HG03342 (cell line): ENCODE measurements at regions not wholly inside any gene's neighbourhood (a gene's known extent, or its start where the extent isn't known, plus 50 kb on each side); places are given as distances from the start of the nearest gene placed in this dataset.
"Not testable (repeated sequence)": the region's sequence is repeated elsewhere in the genome, so short reads cannot be mapped to it uniquely, and the experiment has no call there.

Experiments
- ATAC-seq: cut with Tn5 transposase; IDR thresholded peaks from one replicate; pipeline ENCODE4 v1.9.1; 2021; ENCODE audit warnings: mild to moderate bottlenecking, moderate library complexity; ENCODE audit not compliant: unreplicated experiment

GRCh38 chr4:32841217-32841616 is 2121.0 kb downstream of the PCDH7 start:
- no peak for ATAC-seq

DNA sequence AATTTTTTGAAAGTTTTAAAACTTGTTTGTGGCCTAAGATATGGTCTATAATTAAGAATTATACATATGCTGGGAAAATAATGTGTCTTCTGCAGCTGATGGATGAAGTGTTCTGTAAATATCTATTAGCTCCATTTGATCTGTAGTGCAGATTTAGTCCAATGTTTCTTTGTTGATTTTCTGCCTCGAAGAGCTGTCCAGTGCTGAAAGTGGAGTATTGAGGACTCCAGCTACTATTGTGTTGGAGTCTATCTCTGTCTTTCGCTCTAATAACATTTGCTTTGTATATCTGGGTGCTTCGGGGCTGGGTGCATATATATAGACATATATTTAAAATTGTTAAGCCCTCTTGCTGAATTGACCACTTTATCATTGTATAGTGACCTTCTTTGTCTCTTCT is 2127.3 kb downstream of the PCDH7 start:
- no peak for ATAC-seq

GRCh38 chr4:32855622-32856021 is 2135.5 kb downstream of the PCDH7 start:
- ATAC-seq: no peak

GRCh38 chr4:32858361-32858760 is 2138.2 kb downstream of the PCDH7 start:
- no peak for ATAC-seq

DNA sequence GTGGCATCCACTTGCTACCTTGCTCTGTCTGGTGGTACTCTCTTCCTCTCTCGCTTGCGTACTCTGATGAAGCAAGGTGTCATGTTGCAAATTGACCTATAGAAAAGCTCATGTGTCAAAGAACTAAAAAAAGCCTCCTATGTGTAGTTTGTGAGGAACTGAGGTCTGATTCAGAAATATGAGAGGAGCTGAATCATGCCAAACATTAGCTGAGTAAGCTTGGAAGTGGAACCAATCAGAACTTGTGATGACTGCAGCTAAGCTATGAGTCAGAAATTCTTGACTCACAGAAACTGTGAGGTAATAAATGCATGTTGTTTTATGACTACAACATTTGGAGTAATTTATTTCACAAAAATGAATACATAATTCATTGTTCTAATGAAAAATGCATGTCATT is 2138.8 kb downstream of the PCDH7 start:
- no peak for ATAC-seq

DNA sequence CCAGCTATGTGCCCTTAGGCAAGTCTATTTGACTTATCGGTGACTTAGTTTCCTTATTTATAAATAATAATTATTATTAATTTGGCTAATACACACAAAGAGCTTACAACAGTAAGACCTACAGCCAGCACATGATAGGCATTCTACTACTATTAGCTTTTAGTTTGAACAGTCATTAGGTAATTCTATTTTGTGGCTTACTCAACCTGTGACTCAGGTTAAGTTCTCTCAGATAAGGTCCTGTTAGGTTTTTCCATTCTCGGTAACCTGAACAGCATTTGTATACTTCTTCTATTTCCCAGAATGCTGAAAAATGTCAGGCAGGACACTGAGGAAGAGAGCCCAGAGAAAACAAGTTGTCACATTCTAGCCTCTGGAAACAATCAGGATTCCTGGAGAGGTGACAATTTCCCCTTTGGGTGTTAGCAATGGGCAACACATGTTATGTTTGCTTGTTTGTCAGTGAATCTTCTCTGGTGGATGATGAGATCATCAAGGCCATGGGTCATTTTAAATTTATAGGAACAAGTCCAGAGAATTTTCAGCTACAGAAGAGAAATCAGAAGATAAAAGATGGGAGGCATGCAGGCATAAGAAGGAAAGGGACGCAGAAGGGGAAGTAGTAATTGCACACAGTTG is 2144.7 kb downstream of the PCDH7 start:
- ATAC-seq: no peak

DNA sequence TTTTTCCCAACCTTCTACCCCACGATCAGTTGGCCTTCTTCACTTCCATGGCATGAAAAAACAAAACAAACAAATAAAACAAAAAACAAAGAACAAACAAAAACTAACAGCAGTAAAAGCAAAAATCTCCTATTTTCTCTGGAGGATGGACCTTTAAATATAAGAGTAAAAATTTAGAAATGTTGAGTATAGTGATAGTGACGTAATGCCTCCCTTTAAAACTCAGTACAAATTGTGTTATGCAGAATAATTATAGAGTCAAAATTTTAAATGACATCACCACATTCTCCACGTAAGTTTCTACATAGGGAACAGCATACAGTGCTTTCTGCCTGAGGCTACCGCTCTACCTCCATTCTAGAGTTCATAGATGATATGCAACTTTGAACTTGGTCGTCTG is 2156.4 kb downstream of the PCDH7 start:
- ATAC-seq: no peak

DNA sequence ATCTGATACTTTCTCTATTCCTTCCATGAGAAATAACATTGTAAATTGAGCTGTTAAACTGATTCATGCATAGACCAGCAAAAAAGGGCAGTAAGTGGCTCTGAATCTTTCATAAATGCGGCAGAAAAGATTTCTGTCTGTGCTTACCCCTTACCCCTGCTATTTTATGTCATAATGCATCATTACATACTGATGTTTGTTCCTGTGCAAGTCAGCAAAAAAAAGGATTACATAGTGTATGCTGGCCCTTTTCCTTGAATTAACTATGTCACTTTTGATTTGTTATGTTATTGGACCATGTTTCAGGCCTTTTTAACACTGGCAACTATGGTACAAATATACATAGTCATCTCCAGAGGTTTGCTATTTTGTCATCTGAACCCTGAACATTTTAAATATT is 2159.7 kb downstream of the PCDH7 start:
- no peak for ATAC-seq

GRCh38 chr4:32884198-32884597 is 2164.0 kb downstream of the PCDH7 start:
- no peak for ATAC-seq

DNA sequence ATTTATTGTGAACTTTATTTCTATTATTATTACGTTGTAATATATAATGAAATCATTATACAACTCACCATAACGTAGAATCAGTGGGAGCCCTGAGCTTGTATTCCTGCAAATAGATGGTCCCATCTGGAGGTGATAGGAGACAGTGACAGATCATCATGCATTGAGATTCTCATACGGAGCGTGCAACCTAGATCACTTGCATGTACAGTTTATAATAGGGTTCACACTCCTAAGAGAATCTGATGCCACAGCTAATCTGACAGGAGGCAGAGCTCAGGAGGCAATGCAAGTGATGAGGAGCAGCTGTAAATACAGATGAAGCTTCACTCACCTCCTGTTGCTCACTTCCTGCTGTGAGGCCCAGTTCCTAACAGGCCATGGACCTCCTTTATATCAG is 2170.2 kb downstream of the PCDH7 start:
- ATAC-seq: no peak

- no peak for ATAC-seq
These were observed 2188.9 kb downstream of the PCDH7 start for GRCh38 chr4:32909053-32909452.

GRCh38 chr4:32909736-32910135 is 2189.6 kb downstream of the PCDH7 start:
- ATAC-seq: no peak

- no peak for ATAC-seq
These were observed 2197.4 kb downstream of the PCDH7 start for GRCh38 chr4:32917586-32917985.

- ATAC-seq: no peak
These were observed 2209.9 kb downstream of the PCDH7 start for GRCh38 chr4:32929796-32930699.

GRCh38 chr4:32930700-32931099 is 2210.5 kb downstream of the PCDH7 start:
- ATAC-seq: no peak

DNA sequence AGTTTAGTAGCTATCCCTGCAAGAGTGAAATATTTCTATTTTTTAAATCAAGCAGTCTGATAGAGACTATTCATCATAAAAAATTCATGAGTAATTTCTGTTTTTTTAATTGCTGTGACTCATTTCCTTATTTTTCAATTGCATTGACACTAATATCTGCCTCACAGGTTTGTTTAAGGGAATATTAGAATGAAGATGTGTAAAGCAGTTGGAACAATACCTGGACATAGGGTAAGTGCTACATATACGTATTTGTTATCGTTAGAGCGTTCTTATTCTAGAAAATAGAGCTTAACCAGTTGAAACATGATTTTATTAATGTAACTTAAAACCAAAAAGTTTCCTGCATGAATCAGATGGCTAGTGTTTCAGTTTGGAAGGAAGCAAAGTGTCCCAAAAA is 2211.3 kb downstream of the PCDH7 start:
- ATAC-seq: no peak

- no peak for ATAC-seq
These were observed 2212.0 kb downstream of the PCDH7 start for GRCh38 chr4:32932156-32932555.

DNA sequence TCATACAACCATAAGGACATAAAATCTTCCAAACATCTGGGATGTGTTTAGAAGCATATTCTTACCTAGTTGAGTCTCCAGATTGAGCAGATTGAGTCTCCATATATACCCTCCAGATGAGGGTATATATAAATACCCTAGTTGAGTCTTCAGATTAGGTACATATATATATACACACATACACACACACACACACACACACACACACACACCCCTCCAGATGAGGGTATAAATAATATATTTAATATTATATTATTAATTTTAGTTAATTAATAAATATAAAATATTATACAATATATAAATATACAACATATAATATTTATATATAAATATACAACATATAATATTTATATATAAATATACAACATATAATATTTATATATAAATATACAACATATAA is 2219.1 kb downstream of the PCDH7 start:
- ATAC-seq: not testable (repeated sequence)

DNA sequence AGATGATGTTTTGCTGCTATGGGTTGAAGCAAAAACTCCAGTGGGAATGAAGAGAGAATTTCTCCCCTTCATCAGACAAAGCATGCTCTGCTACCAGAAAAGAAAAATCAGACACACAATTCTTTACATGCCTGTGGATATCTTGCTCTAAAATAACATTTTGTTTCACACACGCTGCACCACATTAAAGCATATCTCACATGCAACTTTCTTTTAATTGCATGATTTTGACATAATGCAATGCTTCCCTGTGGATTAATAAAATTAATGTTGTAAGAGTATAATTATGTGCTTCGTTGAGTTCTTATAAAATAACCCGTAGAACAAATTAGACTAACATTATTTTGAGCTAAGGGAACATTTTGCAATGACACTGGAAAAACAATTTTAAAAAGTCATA is 2230.7 kb downstream of the PCDH7 start:
- no peak for ATAC-seq

DNA sequence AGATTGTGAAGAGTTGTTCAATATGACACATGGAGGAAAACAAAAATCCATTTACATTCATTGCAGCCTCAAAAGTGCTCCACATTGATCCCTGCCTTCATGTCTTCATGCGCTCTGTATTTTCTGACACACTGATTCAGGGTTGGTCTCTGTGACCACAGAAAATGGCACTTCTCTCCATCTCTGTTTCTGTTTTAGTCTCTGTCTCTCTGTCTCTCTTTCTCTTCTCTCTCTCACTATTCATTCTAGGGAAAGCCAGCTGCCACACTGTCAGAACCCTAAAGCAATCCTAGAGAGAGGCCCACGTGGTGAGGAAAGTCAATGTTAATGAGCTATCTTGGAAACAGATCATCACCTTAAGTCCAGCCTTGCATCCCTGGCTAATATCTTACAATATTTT is 2238.4 kb downstream of the PCDH7 start:
- ATAC-seq: no peak

- no peak for ATAC-seq
These were observed 2241.9 kb downstream of the PCDH7 start for GRCh38 chr4:32962100-32962499.

- no peak for ATAC-seq
These were observed 2265.1 kb downstream of the PCDH7 start for GRCh38 chr4:32985256-32985655.
